ENCODE measurements at regions not wholly inside any gene's neighbourhood (a gene's known extent, or its start where the extent isn't known, plus 50 kb on each side); places are given as distances from the start of the nearest gene placed in this dataset.
"Not testable (repeated sequence)": the region's sequence is repeated elsewhere in the genome, so short reads cannot be mapped to it uniquely, and the experiment has no call there.

DNA sequence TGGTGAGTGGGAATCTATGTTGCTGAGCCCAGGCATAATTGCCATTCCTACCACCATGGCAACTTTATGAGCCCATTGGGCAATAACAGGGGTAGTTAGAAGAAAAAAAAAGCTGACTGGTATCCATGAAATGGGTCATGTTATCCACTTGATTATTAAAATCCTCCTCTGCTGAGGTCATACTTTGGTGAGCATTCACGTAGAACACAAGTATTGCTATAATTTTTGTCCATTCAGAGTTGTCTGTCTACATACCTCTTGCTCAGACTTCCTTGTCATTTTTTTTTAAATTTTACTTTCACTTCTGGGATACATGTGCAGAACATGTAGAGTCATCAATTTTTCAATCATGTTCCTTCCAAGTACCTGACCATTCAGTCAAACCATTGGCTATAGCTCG is 780.8 kb upstream of the ARRDC3 start:
- no peak for DNase-seq (ENCODE audit: low spot score)

DNA sequence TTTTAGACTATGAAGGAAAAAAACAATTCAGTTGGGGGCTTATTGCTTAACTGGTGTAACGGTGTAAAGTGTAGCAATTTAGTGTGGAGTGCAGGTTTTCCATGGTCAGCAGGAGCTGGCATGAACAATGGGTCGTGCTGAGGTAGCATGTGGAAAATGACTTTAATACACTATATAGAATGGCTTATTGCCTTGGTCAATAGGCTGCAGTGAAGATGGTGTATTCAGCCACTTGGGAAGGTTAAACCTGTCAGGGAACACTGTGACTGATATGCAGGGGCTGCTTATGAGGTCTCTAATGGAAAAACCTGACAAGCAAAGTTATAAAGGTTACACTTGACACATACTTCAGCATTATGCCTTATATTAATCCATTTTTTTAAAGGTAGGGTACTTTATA is 764.7 kb upstream of the ARRDC3 start:
- no peak for DNase-seq (ENCODE audit: low spot score)

- DNase-seq (ENCODE audit: low spot score) = no peak
Measured at GRCh38 chr5:92147266-92147665, 764.1 kb upstream of the ARRDC3 start.

DNA sequence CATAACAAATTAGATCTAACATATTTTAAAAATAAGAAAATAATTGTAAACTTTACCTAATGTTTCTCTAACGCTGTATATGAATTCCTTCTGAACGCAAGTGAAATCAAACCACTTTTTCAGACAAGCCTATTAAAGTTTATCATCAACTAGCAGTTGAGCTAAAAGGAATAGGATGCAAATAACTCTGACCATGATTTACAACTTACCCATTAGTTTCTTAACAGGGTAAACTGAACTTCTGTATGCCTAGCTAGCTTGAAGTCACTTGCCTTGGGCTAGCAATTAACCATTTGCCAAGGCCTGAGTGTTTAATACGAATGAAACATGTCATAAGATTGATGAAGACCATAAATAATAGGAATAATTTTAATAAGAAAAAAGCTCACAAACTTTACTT is 762.7 kb upstream of the ARRDC3 start:
- no peak for DNase-seq (ENCODE audit: low spot score)

- no peak for DNase-seq (ENCODE audit: low spot score)
Measured at GRCh38 chr5:92144824-92145223, 761.7 kb upstream of the ARRDC3 start.

DNA sequence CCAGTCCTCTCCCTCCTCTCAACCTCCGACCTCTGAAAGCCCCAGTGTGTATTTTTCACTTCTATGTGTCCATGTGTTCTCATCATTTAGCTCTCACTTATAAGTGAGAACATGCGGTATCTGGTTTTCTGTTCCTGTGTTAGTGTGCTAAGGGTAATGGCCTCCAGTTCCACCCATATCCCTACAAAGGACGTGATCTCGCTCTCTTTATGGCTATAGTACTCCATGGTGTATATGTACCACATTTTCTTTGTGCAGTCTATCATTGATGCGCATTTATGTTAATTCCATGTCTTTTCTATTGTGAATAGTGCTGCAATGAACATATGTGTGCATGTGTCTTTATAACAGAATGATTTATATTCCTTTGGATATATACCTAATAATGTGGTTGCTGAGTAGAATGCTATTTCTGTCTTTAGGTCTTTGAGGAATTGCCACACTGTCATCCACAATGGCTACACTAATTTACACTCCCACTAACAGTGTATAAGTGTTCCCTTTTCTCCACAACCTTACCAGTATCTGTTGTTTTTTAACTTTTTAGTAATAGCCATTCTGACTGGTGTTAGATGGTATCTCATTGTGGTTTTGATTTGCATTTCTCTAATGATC is 749.3 kb upstream of the ARRDC3 start:
- not testable (repeated sequence) for DNase-seq (ENCODE audit: low spot score)

- DNase-seq (ENCODE audit: low spot score) = no peak
Measured at GRCh38 chr5:92126182-92126581, 743.1 kb upstream of the ARRDC3 start.

- DNase-seq (ENCODE audit: low spot score) = no peak
Measured at GRCh38 chr5:92119110-92119509, 736.0 kb upstream of the ARRDC3 start.

DNA sequence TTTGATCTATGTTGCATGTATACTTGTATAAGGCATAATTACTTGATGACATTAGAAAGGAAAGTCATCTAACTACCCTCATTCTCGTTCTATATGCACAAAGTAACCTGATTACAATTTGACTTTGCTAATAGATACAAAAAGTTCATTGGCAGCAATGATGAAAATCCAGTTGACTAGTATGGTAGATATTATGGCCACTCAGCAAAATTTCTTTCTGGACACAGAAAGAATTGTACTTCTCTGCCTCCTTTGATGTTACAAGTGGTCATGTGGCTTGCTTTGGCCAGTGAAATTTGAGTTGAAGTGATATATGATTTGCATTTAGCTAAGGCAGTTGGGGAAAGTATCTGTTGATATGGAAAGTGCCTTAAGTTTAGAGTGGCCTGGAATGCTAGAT is 723.7 kb upstream of the ARRDC3 start:
- no peak for DNase-seq (ENCODE audit: low spot score)

- DNase-seq (ENCODE audit: low spot score) = no peak
Measured at GRCh38 chr5:92104126-92104525, 721.0 kb upstream of the ARRDC3 start.

DNA sequence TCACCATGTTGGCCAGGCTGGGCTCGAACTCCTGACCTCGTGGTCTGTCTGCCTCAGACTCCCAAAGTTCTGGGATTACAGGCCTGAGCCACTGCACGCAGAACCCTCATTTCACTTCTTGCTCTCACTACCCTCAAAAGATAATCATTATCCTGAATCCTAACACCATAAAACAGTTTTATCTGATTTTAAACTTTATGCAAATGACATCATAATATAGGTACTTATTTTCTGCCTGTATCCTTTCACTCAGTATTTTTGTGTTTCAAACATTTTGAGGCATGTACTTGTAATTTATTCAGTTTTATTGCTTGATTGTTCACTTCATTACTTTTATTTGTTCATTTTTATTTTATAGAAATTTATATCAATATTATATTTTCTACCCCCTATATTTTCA is 719.2 kb upstream of the ARRDC3 start:
- no peak for DNase-seq (ENCODE audit: low spot score)

- DNase-seq (ENCODE audit: low spot score) = no peak
Measured at GRCh38 chr5:92092239-92092638, 709.1 kb upstream of the ARRDC3 start.

DNA sequence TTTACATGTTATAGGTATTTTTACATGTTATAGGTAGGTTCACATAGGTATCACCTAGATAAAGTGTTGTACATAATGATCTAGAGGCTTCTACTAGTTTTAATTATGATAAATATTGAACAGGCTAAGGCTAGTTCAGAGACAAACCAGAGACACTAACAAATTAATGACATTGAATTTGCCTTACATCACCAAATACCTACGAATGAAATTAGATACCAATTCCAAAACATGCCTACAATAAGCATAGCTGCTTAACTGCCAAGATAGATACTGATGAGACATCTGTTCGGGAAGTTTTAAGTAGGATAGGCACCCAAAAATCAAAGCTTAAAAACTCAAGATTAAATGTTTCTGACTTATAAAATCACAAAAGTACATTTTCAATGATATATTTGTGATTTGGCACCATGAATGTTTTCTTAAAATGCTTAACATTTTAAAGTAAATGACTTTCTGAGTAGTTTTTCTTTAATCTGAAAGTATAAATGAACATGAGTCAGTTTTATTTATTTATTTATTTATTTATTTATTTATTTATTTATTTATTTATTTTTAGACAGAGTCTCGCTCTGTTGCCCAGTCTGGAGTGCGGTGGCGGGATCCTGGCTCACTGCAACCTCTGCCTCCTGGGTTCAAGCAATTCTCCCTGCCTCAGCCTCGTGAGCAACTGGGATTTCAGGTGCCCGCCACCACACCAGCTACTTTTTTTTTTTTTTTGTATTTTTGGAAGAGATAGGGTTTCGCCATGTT is 703.1 kb upstream of the ARRDC3 start:
- DNase-seq (ENCODE audit: low spot score) = no peak

DNA sequence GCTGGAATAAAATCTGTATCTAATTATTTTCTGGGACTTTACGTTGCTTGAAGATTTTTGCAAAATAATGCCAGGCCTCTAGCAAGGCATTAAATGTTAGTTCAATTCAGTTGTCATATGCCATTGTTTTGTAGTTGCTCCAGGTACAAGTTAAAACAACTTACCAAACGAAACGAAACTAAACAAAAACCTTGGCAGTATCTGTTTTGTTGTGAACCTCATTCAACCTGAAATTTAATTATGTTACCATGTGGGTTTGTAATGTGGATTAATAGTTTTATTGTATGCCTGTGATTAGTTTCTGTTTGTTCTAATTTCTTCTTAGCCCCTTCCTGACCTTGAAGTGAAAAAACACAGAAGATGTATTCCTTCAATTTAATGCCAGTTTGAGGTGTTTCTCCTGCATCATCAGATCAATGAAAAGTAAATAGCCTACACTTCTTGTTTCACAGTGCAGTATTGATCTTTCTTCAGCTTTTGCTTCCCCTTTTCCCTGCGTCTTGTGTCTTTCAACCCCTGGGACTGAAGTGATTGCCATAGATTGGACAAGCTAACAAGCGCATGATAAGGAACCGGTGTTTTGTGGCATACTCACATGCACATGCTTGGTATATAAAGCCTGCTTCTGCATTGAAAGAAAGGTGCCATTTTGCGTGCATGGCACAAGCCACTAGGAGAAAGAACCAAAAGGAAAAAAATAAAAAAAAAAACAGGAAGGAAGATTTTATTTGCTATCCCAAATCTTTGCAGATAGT is 699.0 kb upstream of the ARRDC3 start:
- no peak for DNase-seq (ENCODE audit: low spot score)

- DNase-seq (ENCODE audit: low spot score) = no peak
Measured at GRCh38 chr5:92070786-92071185, 687.7 kb upstream of the ARRDC3 start.

DNA sequence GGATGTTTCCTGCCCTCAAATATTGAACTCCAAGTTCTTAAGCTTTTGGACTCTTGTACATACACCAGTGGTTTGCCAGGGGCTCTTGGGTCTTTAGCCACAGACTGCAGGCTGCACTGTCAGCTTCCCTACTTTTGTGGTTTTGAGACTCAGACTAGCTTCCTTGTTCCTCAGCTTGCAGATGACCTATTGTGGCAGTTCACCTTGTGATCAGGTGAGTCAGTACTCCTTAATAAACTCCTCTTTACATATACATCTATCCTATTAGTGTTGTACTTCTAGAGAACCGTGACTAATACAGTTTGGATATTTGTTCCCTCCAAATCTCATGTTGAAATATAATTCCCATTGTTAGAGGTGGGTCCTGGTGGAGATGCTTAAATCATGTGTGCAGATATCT is 681.9 kb upstream of the ARRDC3 start:
- DNase-seq (ENCODE audit: low spot score) = no peak

DNA sequence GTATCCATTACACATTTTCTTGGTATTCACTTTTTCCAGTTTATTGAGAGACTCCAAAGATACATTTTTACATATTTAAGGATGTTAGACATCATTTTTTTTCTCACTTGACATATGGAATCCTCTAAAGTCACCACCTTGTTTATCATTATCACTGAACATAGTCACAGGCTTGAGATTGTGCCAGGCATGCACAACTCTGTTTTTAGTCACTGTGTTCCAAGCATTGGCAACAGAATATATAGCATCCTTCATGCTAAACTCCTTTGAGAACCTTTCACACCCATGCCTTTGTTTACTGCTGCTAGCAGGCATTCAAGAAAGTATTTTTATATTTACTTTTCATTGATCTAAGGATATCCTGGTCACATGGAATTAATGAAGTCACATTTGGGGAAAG is 668.6 kb upstream of the ARRDC3 start:
- no peak for DNase-seq (ENCODE audit: low spot score)

- no peak for DNase-seq (ENCODE audit: low spot score)
Measured at GRCh38 chr5:92050970-92051369, 667.9 kb upstream of the ARRDC3 start.

DNA sequence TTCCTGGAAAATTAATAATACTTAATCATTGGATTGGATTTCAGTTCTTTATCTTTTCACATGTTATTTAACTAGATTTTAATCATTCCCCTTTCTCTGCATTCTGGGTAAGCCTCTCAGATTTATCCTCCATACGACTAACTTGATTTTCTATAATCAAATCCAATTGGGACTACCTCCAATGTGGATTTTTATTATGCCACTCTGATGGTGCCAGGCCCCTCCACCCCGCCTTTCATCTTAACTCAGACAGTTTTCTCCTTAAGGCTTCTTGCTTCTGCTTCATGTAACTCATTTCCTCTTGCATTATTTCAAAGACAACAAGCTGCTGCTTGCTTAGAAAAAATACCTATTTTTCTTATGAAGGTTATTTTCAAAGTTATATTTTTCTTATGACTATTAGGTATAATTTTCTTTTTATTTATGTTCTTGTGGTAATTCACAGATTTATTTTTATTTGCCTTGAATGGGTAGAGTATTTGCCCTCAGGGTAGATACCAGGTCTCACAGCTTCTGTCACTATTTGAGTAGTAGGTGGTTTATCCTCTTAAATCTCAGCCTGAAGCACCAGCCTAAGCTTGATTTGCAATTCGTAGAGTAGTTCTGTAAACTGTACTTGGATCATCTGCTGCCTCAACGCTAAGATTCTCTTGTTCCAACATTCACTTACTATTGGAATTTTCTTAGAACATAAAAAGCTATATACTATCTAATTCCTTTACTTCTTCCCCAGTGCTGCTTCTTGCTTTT is 659.0 kb upstream of the ARRDC3 start:
- no peak for DNase-seq (ENCODE audit: low spot score)

- no peak for DNase-seq (ENCODE audit: low spot score)
Measured at GRCh38 chr5:92041206-92041605, 658.1 kb upstream of the ARRDC3 start.

- not testable (repeated sequence) for DNase-seq (ENCODE audit: low spot score)
Measured at GRCh38 chr5:92029792-92030191, 646.7 kb upstream of the ARRDC3 start.

- no peak for DNase-seq (ENCODE audit: low spot score)
Measured at GRCh38 chr5:92023555-92023954, 640.4 kb upstream of the ARRDC3 start.

GRCh38 chr5:92023141-92023471 is 640.0 kb upstream of the ARRDC3 start:
- DNase-seq (ENCODE audit: low spot score) = no peak
